ENCODE measurements at regions not wholly inside any gene's neighbourhood (a gene's known extent, or its start where the extent isn't known, plus 50 kb on each side); places are given as distances from the start of the nearest gene placed in this dataset.

- H3K4me3 ChIP-seq, result no peak overlapping the region
- no peak for TF ChIP-seq CTCF (IDR thresholded peaks at IDR 0.05)
- no peaks in the 10 kb centered on the region for H3K4me1 ChIP-seq
- intact Hi-C loops (cut with DNase I), result no loop called here
- no peaks in the 10 kb centered on the region for H3K36me3 ChIP-seq
- H3K27me3 ChIP-seq, result peaks cover 0 to 26% (median 0%) of the 10 kb centered on the region in 9 donors
- DNase-seq (no peak), ATAC-seq (no peak)
- H3K27ac ChIP-seq, result no peak overlapping the region
- H3K9me3 ChIP-seq, result no peaks in the 10 kb centered on the region
- 78 to 91% (median 86%) methylated on average over 4 to 5 of the region's 5 CpGs for WGBS, 4 donors
These were observed 253.5 kb upstream of the C1orf174 start for GRCh38 chr1:4153571-4153970.

GRCh38 chr1:4156241-4156973 is 256.3 kb upstream of the C1orf174 start:
- H3K4me3 ChIP-seq, result no peak overlapping the region
- WGBS, 4 donors, result 45 to 63% (median 55%) methylated on average over 9 to 14 of the region's 14 CpGs
- DNase-seq (no peak), ATAC-seq (no peak)
- H3K4me1 ChIP-seq, result no peaks in the 10 kb centered on the region
- no peak overlapping the region for H3K27ac ChIP-seq
- intact Hi-C loops (cut with DNase I), result no loop called here
- H3K9me3 ChIP-seq, result no peaks in the 10 kb centered on the region
- H3K27me3 ChIP-seq, result peaks cover 0 to 17% (median 0%) of the 10 kb centered on the region in 9 donors
- no peak for TF ChIP-seq POLR2A (IDR thresholded peaks at IDR 0.05)
- TF ChIP-seq CTCF (IDR thresholded peaks at IDR 0.05), result no peak
- H3K36me3 ChIP-seq, result no peaks in the 10 kb centered on the region

- H3K9me3 ChIP-seq, result no peaks in the 10 kb centered on the region
- no peak overlapping the region for H3K27ac ChIP-seq
- 79 to 84% (median 80%) methylated on average over 6 to 7 of the region's 7 CpGs for WGBS, 4 donors
- DNase-seq (no peak), ATAC-seq (no peak)
- no peak overlapping the region for H3K4me3 ChIP-seq
- intact Hi-C loops (cut with DNase I), result no loop called here
- H3K36me3 ChIP-seq, result no peaks in the 10 kb centered on the region
- H3K27me3 ChIP-seq, result peaks cover 0 to 18% (median 0%) of the 10 kb centered on the region in 9 donors
- H3K4me1 ChIP-seq, result no peaks in the 10 kb centered on the region
- TF ChIP-seq POLR2A (IDR thresholded peaks at IDR 0.05), result no peak
- no peak for TF ChIP-seq CTCF (IDR thresholded peaks at IDR 0.05)
These were observed 260.1 kb upstream of the C1orf174 start for GRCh38 chr1:4160181-4160580.

GRCh38 chr1:4161366-4162006 is 261.4 kb upstream of the C1orf174 start:
- WGBS, 4 donors, result 51 to 69% (median 62%) methylated on average over 5 to 29 of the region's 29 CpGs

More at GRCh38 chr1:4161366-4162006, 261.4 kb upstream of the C1orf174 start:
- Histone ChIP-seq H3K27me3 (peaks cover 0 to 27% (median 0%) of the 10 kb centered on the region in 9 donors), H3K4me1 (no peaks in the 10 kb centered on the region), H3K4me3 (no peak overlapping the region), H3K27ac (no peak overlapping the region), H3K36me3 (no peaks in the 10 kb centered on the region), H3K9me3 (no peaks in the 10 kb centered on the region)
- TF ChIP-seq CTCF (IDR thresholded peaks at IDR 0.05) (no peak), POLR2A (IDR thresholded peaks at IDR 0.05) (no peak)
- ATAC-seq, result no peak
- intact Hi-C loops (cut with DNase I), result no loop called here
- no peak for DNase-seq
